ENCODE measurements at regions not wholly inside any gene's neighbourhood (a gene's known extent, or its start where the extent isn't known, plus 50 kb on each side); places are given as distances from the start of the nearest gene placed in this dataset.
A peak's percentile ranks its signal among the peaks of the same experiment; 100 is the strongest.

DNA sequence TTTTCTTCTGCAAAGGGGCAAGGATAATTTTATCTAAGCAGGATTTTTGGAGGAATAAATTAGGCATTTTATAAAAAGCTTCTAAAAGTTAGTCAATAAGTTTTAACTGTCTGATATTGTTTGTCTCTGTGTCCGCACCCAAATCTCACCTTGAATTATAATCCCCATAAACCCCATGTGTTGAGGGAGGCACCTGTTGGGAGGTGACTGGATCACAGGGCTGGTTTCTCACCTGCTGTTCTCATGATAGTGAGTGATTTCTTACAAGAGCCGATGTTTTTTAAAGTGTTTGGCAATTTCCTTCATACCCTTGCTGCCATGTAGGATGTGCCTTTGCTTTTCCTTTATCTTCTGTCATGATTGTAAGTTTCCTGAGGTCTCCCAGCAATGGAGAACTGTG is 481.4 kb downstream of the GBA3 start:
- DNase-seq (ENCODE audit: low read depth): no peak

DNA sequence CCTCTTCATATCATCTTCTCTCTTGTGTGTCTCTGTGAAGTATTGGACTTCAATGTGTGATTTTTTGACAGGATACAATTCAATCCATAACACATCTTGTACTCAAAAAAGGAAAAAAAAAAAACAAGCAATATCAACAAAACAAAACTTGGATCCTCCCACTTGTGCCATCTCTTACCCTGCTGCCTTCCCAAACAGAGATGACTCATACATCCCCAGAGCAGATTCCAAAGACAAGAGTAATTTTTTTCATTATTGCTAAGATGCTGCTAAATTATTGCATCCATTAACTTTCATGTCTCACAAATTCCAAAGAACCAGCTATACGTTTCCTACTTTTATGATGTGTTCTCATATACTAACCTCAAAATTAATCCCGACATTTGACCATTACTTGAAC is 479.2 kb downstream of the GBA3 start:
- peak; percentile 42 for DNase-seq (ENCODE audit: low read depth)

DNA sequence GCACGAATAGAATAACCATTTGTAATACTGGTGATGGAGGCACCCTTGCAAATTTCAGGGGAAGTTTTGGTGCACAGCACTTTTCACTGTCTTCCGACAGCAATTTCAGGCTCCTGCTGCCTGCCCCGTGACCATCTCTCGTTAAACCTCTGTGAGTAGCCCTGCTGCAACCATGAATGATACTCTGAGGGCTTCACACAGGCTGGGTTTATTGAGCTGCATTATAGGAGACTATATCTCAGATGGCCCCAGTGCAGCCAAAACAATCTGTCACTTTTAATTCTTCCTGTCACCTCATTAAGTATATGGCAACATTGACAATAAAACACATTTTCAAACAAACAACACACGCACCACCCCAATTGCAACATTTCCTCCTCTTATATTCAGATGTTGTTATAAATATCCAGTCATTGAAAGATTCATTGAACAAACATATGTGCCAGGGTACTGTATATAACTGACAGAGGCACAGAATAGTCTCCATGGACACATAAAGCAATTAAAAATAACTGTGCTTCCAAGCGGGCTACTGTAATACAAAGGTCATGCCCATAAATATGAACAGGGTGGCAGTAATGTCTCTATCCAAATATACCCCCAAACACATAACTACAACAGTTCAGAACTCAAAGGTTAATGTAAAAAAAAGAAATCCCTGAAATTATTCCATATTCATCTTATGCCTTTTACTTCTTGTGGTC is 477.0 kb downstream of the GBA3 start:
- DNase-seq (ENCODE audit: low read depth): no peak

DNA sequence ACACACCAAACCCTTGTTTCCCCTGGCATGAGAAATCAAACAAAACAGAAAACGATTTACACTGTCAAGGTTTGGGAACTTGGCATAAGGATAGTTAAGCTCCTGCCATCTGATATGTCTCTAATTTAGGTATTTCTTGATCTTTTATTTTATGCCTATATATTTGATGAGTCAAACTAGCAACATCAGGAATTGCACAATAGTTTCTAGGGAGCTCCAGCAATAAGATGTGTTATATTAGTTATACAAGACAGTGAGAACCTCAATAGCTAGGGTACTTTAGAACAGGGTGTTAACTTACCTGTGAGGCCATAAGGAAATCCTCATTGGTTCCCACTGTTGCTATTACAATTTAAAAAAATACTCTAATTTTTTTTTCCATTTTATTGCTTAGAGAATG is 474.2 kb downstream of the GBA3 start:
- no peak for DNase-seq (ENCODE audit: low read depth)

DNA sequence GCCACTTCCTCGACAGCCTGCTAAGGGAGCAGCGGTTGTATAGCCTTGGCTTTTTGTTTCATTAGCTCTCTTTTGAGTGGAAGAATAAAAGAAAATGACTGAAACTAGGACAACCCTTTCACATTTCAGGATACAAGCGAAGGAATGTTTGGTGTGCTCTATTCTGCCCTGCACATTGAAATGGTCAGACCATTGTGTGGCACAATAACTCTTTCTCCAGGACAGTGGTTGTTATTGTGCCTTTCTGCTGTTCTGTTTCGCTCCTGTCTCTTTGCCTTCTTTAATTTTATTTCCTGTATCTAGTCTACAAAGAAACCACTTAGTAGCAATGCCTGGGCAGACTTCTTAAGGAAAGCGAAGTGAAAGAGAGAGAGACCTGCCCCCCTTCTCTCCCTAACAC is 473.7 kb downstream of the GBA3 start:
- no peak for DNase-seq (ENCODE audit: low read depth)

DNA sequence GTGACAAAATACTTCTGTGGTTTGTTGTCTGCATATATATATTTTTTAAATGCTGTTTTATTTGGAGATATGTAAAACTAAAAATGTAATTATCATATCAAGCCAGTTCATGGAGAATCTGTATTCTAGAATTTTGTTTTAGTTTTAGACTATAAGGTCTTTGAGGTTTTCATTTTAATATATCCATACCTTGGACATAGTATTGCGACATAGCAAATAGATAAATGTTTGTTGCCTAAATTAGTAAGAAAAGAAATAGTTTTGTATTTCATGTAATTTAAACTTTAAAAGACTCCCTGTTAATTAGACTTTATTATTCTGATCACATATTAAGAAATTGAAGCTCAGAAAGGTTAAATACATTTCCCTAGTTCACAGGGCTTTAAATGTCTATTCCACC is 472.9 kb downstream of the GBA3 start:
- DNase-seq (ENCODE audit: low read depth): no peak

DNA sequence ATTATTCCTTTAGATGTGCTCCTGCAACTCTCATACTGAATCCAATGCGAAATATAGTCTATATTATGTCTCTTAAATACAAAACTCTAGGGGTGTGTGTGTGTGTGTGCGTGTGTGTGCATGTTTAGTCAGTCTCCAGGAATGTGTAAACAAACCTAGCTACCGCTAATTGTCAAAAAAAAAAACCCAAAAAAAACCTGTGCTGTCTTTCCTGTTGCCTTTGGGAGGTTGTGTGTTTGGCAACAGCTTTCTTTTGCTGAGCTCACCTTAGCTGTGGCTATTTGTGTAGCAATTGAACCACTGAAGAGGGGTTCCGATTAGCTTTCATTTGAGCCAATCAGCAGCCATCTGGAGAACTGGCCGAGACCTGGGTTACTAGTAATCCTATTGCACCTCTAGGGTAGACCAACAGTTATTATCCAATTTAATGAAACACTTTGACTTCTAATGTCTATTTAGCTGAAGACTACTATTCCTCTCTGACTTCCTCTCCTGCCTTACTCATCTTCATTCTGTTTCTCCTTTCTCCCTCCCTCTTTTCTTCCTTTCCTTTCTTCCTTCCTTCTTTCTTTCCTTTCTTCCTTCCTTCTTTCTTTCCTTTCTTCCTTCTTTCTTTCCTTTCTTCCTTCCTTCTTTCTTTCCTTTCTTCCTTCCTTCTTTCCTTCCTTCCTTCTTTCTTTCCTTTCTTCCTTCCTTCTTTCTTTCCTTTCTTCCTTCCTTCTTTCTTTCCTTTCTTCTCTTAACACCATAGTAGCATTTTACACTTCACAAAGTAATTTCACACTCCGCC is 471.1 kb downstream of the GBA3 start:
- peak; percentile 59 for DNase-seq (ENCODE audit: low read depth)

DNA sequence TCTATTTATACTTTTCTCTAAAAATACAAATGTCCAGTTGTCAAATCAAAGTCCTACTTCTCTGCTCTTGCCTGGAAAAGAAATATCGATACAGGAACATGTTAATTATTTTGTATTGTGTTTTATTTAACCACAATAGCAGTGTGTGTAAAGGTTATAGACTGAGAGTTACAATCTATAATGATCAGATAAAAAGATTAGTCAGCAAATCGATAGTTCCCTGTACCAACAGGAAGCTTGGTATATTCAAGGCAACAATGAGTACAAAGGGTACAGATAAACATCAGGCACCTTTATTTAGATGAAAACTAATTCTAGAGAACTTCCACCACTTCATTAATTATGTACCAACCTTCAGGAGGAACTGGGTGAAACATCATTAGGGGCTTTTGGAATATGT is 469.5 kb downstream of the GBA3 start:
- no peak for DNase-seq (ENCODE audit: low read depth)

DNA sequence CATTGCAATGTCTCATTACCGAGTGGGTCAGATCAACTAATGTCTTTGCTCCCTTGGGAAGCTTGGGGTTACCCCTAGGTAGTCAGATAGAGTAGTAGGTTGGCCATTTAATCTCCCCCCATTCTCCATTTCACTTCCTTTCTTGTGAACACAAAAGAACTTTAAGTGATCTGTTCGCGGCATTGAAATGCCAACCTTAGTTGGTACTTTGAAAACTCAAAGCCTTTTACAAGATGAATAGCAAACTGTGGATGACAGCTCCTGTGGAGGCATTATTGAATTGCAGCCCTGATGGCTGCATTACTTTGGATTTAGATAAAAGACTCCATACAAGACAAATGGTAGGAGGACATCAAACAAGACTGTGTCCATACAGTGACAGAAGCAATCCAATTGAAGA is 469.1 kb downstream of the GBA3 start:
- DNase-seq (ENCODE audit: low read depth): no peak

DNA sequence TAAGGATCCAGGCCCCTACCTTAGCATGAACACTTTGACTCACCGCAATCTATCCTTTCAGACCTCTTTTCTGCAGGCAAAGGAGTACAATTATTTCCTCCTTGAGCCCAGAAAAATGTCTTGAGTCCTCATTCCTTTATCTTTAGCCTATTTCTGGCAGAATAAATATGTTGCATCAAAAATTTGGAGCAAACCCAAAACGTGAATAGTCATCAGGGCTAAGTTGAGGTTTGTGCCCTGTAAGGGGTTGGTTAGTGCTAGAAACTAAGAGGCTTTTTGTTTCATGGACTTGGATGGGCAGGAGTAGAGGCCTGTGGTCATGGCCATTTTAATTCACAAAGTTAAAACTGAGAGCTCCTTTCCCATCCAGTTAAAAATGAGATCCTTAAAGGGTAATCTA is 460.3 kb downstream of the GBA3 start:
- peak; percentile 28 for DNase-seq (ENCODE audit: low read depth)

DNA sequence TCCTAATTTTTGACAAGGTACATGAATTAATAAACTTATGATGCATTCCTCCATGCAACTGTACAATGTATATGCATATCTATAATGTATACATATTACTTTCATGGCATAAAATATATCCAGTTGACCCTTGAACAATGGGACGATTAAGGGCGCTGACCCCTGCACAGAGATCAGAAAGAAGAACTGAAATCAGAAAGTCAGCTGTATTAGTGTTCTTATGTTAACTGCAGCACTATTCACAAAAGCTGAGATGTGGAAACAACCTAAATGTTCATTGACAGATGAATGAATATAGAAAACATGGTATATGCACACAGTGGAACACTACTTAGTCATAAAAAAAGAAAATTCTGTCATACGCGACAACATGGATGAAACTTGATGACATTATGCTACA is 457.1 kb downstream of the GBA3 start:
- DNase-seq (ENCODE audit: low read depth): no peak

DNA sequence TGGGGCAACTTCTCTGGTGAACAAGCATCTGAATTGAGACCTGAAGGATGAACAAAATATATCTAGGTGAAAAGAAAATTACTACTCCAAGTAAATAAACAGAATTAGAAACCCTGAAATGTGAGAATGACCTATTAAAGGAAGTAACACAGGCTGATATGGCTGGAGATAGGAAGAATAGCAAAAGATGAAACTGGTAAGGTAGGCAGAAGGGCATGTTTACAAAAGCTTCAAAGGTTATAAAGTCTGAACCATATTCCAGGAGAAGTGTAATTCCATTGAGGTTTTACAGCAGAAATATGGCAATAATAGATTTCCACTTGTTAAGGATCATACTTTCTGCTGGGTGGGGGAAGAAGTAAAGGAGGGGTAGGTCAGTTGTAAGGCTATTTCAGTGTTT is 452.0 kb downstream of the GBA3 start:
- DNase-seq (ENCODE audit: low read depth): no peak

DNA sequence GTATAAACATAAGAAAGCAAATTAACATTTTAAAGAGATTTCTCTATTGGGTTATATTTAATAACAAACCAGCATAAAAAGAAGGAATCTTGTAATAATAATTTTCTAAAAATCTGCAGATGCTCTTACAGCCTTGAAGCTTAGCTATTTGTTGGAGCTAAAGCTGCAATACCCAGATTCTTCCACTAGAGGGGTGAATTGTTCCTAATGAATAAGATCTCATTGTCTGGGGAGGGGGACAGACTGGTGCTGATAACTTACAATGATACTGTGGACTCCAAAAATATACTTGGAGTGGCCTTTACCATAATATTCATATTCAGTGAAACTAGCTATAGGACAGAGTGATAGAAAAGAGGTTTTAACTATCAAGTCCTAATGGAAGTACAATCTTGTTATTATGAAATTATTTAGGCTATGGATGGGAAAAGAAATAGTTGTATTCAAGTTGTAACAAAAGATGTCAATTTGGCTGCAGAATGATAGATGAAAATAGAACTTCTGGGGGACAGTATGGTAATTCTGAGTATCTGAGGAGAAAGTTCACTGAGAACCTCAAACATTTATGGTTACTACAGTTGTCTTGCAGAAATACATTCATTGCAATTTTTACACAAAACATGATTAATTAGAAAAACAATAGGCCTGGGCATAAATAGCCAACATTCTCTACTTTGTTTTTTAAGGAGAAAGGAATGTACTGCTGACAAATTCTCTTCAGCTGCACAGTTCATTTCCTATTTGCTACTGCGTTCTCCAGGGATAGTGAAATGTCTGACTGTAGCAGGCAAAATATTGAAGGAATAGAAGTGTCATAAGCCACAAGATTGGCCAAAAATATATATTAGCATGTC is 443.3 kb downstream of the GBA3 start:
- DNase-seq (ENCODE audit: low read depth): peak; percentile 41

DNA sequence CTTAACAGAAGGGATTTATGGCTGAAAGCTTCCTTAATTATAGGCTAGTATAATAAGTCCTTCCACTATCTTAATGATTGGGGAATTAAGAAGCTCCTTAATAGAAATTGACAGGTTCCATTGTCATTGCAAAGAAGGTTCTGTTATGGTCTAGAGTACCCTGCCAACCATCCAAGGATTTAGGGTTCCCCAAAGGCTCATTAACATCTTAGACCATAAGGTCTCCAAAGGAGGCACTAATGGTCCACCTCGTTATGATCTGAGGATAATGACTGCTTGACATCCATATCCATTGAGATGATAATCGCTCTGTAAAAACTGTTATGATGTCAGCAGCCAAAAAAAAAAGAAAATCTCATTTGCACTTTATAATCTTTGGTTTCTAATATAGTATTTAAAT is 441.6 kb downstream of the GBA3 start:
- no peak for DNase-seq (ENCODE audit: low read depth)

DNA sequence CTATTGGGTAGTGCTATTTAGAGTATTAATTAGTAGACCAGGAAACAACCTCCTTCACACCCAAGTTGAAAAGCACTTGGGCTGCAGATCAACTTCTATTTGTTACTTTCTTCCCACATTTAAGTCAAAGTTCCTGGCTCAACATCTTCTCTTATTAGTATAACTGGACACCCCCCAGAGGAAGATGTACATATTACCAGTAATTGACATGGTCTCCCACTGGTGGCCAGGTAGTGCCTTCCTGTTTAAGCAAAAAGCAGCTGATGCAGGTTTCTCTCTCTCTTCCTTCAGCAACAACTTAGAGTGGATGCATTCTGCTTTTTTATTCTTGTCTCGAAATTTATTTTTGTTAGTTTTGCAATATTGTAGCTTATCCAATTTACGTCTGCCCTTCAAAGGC is 438.1 kb downstream of the GBA3 start:
- no peak for DNase-seq (ENCODE audit: low read depth)

DNA sequence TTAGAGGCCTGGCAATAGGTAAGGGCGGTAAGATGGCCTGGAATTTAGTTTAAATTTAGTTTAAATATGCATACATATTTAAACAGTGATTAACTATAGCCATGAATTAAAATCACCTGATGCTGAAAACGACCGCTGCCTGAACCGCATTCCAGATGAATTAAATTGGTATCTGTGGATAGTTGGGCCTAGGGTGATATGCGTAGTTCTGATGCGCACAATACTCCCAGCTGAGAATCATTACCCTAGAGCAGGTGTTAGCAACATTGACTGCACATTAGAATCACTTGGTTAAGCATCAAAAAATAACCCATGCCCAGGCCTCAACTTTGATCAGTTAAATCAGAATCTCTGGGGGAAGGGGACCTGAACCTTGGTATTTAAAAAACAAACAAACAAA is 432.4 kb downstream of the GBA3 start:
- DNase-seq (ENCODE audit: low read depth): no peak

DNA sequence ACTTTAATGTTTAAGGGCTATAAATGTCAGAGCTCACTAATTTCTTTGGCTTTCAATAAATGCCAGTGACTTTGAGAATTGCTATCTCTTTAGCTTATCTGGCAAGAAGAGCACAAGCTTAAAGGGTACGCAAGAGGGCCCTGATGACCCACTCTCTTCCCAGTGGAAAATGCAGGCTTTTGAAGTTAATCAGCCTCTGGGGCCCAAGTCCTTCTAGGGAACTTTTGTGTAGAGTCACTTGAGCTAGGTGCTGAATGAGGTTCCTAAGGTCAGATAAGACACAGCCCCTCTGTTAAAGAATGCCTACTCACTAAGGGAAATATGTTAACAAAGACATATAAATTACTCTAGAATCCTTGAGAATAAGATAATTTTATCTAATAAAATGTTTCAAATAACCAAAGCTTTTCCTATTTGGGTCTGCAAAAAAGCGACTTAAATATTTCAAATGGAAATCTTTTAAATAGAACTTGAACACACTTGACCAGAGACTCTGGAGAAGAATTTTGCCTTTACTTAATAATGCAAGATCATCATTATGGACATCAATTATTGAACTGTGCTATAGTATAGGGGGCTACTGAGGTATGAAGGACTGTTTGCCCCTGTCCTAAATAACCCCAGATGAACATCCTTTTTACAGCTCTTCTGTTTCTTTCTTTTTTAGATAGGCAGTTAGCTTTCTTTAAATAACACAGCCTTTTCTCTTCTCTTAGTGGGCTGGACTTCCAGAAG is 430.1 kb downstream of the GBA3 start:
- no peak for DNase-seq (ENCODE audit: low read depth)

DNA sequence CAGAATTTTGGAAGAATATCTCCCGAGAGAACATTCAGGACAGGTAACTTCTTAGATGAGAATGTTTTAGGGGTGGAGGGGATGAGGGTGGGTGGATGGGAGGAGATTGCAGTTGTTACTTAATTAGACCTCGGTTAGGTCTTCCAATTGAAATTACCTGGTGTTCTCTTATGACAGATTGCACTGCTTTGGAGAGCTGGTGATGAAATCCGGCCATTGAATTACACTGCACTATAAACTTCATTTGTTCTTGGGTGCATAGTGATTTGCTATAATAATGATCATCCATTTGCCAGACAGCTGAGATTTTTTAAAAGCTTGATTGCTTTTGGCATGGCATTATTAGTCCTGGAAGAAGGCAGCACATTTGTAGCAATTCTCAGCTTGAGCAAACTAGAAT is 427.6 kb downstream of the GBA3 start:
- no peak for DNase-seq (ENCODE audit: low read depth)

DNA sequence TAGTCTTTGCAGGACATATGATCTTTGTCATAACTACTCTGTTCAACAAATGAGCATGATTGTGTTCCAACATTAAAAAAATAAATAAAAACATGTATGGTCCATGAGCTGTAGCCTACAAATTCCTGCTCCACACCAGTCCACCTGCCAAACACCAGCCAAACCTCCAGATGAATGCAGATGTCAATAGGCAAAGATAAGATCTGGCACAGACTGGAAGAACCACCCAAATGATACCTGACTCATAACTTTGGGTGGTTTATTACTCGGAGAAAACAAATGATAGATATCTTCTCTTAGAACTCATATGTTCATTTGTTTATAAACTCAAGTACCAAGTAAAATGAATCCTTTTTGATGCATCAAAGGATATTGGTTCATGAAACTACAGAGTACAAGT is 425.1 kb downstream of the GBA3 start:
- peak; percentile 12 for DNase-seq (ENCODE audit: low read depth)

DNA sequence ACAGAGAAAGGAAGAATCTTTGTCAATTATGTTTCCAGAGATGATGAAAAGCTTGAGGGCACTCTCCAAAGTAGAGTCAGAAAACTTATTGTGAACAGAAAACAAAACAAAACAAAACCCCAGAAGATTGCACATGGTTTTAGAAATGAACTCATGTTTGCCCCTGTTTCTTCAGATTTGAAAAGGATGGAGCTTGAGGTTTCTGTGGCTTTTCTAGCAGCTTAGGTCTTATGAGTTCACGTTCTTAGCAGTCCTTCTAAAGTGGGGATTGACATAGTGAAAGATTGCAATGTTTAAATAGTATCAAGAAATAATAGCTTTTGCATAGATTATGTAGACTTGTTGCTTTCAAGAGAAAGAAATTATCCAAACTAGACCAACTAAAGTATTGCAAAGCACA is 421.8 kb downstream of the GBA3 start:
- peak; percentile 6 for DNase-seq (ENCODE audit: low read depth)

DNA sequence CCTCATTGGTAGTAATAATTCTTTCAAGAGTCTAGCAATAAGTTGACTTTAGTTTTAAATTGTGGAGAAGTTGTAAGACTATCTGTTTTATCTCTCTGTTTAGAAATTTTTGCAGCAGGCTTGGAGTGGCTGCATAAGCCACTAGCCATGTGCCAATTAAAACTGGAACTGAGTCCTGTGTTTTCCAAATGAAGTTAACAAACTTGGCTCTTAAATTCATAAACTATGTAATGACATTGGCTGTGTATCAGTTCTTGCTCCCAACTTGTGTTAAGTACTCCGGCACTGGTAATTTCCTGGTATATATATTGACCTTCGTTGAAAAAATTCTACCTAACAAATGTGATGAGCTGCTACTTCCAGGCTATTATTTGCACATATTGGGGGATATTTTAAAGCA is 420.4 kb downstream of the GBA3 start:
- DNase-seq (ENCODE audit: low read depth): no peak

DNA sequence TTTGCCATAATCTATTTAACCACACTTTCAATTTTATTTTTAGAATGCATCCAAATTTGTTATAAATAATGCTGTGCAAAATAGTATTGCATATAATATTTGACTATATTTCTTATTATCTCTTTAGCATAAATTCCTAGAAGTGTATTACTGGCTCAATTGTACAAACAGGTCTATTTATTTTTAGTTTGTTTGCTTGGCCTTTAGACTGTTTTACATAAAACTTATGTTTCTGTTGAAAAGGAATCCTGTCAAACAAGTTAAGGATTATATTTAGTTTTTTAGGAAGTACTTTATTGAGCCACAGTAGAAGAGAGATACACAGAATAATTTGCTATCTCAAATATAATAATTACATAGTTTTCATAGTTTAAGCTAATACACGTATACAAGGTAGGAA is 413.8 kb downstream of the GBA3 start:
- DNase-seq (ENCODE audit: low read depth): no peak
